Sigmoid colon (tissue), 4 donors: ENCODE measurements at regions not wholly inside any gene's neighbourhood (a gene's known extent, or its start where the extent isn't known, plus 50 kb on each side); places are given as distances from the start of the nearest gene placed in this dataset.

Source experiments
- CTCF ChIP-seq, 4 experiments: fragments of 450-650 bp in 3 of 4; fragments of 200-600 bp in 1 of 4; IDR thresholded peaks; one replicate each; pipeline ENCODE4 v1.5.1; 2016 to 2019; ENCODE audit warnings: antibody characterized with exemption in 4 of 4, mild to moderate bottlenecking in 3 of 4, moderate library complexity in 2 of 4
- EP300 ChIP-seq, 4 donors: sonication (generic); formaldehyde crosslinking; IDR thresholded peaks; one replicate each; pipeline ENCODE4 v1.6.1; 2017; ENCODE audit warnings: antibody characterized with exemption in 4 of 4

- TF ChIP-seq CTCF (IDR thresholded peaks at IDR 0.05), result no peak
- TF ChIP-seq EP300 (IDR thresholded peaks at IDR 0.05), result no peak
These were observed 106.9 kb downstream of the ADAMTS15 start for GRCh38 chr11:130555251-130555841.
